Liver (tissue), 8 donors: ENCODE measurements at regions not wholly inside any gene's neighbourhood (a gene's known extent, or its start where the extent isn't known, plus 50 kb on each side); places are given as distances from the start of the nearest gene placed in this dataset.

ENCODE experiments used
- DNase-seq: peaks from one replicate; pipeline ENCODE4 v3.0.0-alpha.2; 2017; ENCODE audit warnings: low spot score
- H3K27ac ChIP-seq, 2 donors: one replicate each; pipeline ENCODE4 v1.7.0; 2013; ENCODE audit warnings: inconsistent platforms in 2 of 2, low read length in 2 of 2, control low read depth in 1 of 2, low read depth in 1 of 2, mild to moderate bottlenecking in 1 of 2
- H3K27me3 ChIP-seq, 4 donors: one replicate each; pipeline versions ENCODE4 v1.6.1 to v1.7.0; 2013; ENCODE audit warnings: low read length in 3 of 4, inconsistent platforms in 1 of 4, mild to moderate bottlenecking in 1 of 4, moderate library complexity in 1 of 4; ENCODE audit not compliant: control insufficient read depth in 4 of 4, insufficient read depth in 4 of 4
- H3K36me3 ChIP-seq, 4 donors: one replicate each; pipeline versions ENCODE4 v1.6.1 to v1.7.0; 2013; ENCODE audit warnings: low read length in 3 of 4, mild to moderate bottlenecking in 3 of 4, low read depth in 1 of 4, moderate library complexity in 1 of 4; ENCODE audit not compliant: control insufficient read depth in 4 of 4, insufficient read depth in 3 of 4
- H3K4me1 ChIP-seq, 4 donors: one replicate each; pipeline versions ENCODE4 v1.6.1 to v1.7.0; 2013; ENCODE audit warnings: low read length in 3 of 4, mild to moderate bottlenecking in 3 of 4, moderate library complexity in 1 of 4; ENCODE audit not compliant: control insufficient read depth in 4 of 4, insufficient read depth in 4 of 4
- H3K4me3 ChIP-seq, 3 donors: one replicate each; pipeline versions ENCODE4 v1.6.1 to v1.7.0; 2013; ENCODE audit warnings: low read length in 3 of 3, control low read depth in 1 of 3, low read depth in 1 of 3, mild to moderate bottlenecking in 1 of 3
- H3K9ac ChIP-seq, 2 donors: one replicate each; pipeline ENCODE4 v1.7.0; 2013; ENCODE audit warnings: low read length in 2 of 2, mild to moderate bottlenecking in 2 of 2, moderate library complexity in 2 of 2, control low read depth in 1 of 2, low read depth in 1 of 2
- H3K9me3 ChIP-seq, 4 donors: one replicate each; pipeline versions ENCODE4 v1.6.1 to v1.7.0; 2013; ENCODE audit warnings: low read length in 3 of 4; ENCODE audit not compliant: control insufficient read depth in 4 of 4
- ATF3 ChIP-seq: IDR thresholded peaks from 2 replicates; pipeline ENCODE4 v1.6.1; 2016; ENCODE audit warnings: antibody characterized with exemption
- CTCF ChIP-seq: fragments of 150-350 bp; IDR thresholded peaks from 2 replicates; pipeline ENCODE4 v1.5.1; 2017; ENCODE audit warnings: improper control_type of control experiment, low read depth, low read length; ENCODE audit not compliant: missing input control
- EGR1 ChIP-seq, 2 donors: IDR thresholded peaks; 2 replicates each; pipeline ENCODE4 v1.6.1; 2016 to 2018; ENCODE audit warnings: antibody characterized with exemption in 2 of 2, low read depth in 2 of 2
- FOXA1 ChIP-seq: IDR thresholded peaks from 2 replicates; pipeline ENCODE4 v1.6.1; 2016; ENCODE audit warnings: antibody characterized with exemption
- FOXA2 ChIP-seq: IDR thresholded peaks from 2 replicates; pipeline ENCODE4 v1.6.1; 2016; ENCODE audit warnings: antibody characterized with exemption
- GABPA ChIP-seq, 2 donors: IDR thresholded peaks in 1 of 2; conservative IDR thresholded peaks in 1 of 2; 2 replicates each; pipeline ENCODE4 v1.6.1; 2016; ENCODE audit warnings: antibody characterized with exemption in 2 of 2, mild to moderate bottlenecking in 1 of 2, moderate library complexity in 1 of 2
- HNF4A ChIP-seq, 2 donors: conservative IDR thresholded peaks; 2 replicates each; pipeline ENCODE4 v1.6.1; 2016; ENCODE audit warnings: antibody characterized with exemption in 2 of 2, mild to moderate bottlenecking in 2 of 2
- HNF4G ChIP-seq: IDR thresholded peaks from 2 replicates; pipeline ENCODE4 v1.6.1; 2016; ENCODE audit warnings: antibody characterized with exemption
- JUND ChIP-seq, 2 donors: IDR thresholded peaks; 2 replicates each; pipeline ENCODE4 v1.6.1; 2016; ENCODE audit warnings: antibody characterized with exemption in 2 of 2
- MAX ChIP-seq: IDR thresholded peaks from 2 replicates; pipeline ENCODE4 v1.6.1; 2016; ENCODE audit warnings: antibody characterized with exemption
- NR2F2 ChIP-seq: IDR thresholded peaks from 2 replicates; pipeline ENCODE4 v1.6.1; 2016; ENCODE audit warnings: antibody characterized with exemption
- RAD21 ChIP-seq, 2 donors: IDR thresholded peaks; 2 replicates each; pipeline ENCODE4 v1.6.1; 2016; ENCODE audit warnings: antibody characterized with exemption in 2 of 2, mild to moderate bottlenecking in 2 of 2
- REST ChIP-seq: IDR thresholded peaks from 2 replicates; pipeline ENCODE4 v1.6.1; 2016; ENCODE audit warnings: antibody characterized with exemption, mild to moderate bottlenecking
- RXRA ChIP-seq, 2 donors: IDR thresholded peaks; 2 replicates each; pipeline ENCODE4 v1.6.1; 2017 to 2018; ENCODE audit warnings: antibody characterized with exemption in 2 of 2, mild to moderate bottlenecking in 1 of 2
- SP1 ChIP-seq: IDR thresholded peaks from 2 replicates; pipeline ENCODE4 v1.6.1; 2018; ENCODE audit warnings: antibody characterized with exemption, mild to moderate bottlenecking
- TAF1 ChIP-seq: conservative IDR thresholded peaks from 2 replicates; pipeline ENCODE4 v1.6.1; 2016; ENCODE audit warnings: antibody characterized with exemption, mild to moderate bottlenecking
- YY1 ChIP-seq: IDR thresholded peaks from 2 replicates; pipeline ENCODE4 v1.6.1; 2016; ENCODE audit warnings: antibody characterized with exemption, mild to moderate bottlenecking
- ZBTB33 ChIP-seq: IDR thresholded peaks from 2 replicates; pipeline ENCODE4 v1.6.1; 2016; ENCODE audit warnings: antibody characterized with exemption
- WGBS: extraction: QIAGEN DNeasy Blood & Tissue Kit; methylation state at CpG from one replicate; pipeline ENCODE4 v1.1.7; 2013; 5-methylcytosine and 5-hydroxymethylcytosine counted together
- donor health status: healthy.
- donor health status: healthy.
- donor health status: healthy.
- donor health status: healthy.
- donor health status: healthy.

GRCh38 chr6:88287696-88288095 is 121.5 kb upstream of the CNR1 start:
- H3K4me1 ChIP-seq: no peaks in the 10 kb centered on the region
- H3K36me3 ChIP-seq: no peaks in the 10 kb centered on the region
- TF ChIP-seq FOXA1 (no peak), ATF3 (no peak), HNF4A (conservative IDR thresholded peaks at IDR 0.05) (no peak), RXRA (IDR thresholded peaks at IDR 0.05) (no peak), CTCF (no peak), NR2F2 (no peak), YY1 (no peak), ZBTB33 (no peak), FOXA2 (no peak), HNF4G (no peak), TAF1 (no peak), RAD21 (IDR thresholded peaks at IDR 0.05) (no peak), MAX (no peak)
- peaks cover 0 to 2% (median 0%) of the 10 kb centered on the region in 4 donors for H3K27me3 ChIP-seq
- no peak overlapping the region for H3K9ac ChIP-seq
- no peak for DNase-seq
- no peak overlapping the region for H3K4me3 ChIP-seq
- peaks cover 0 to 16% (median 5%) of the 10 kb centered on the region in 4 donors for H3K9me3 ChIP-seq
- no peak overlapping the region for H3K27ac ChIP-seq

- no peak overlapping the region for H3K4me3 ChIP-seq
- DNase-seq: no peak
- H3K36me3 ChIP-seq: no peaks in the 10 kb centered on the region
- H3K4me1 ChIP-seq: no peaks in the 10 kb centered on the region
- H3K9ac ChIP-seq: no peak overlapping the region
- no peak for TF ChIP-seq TAF1
- no peak for TF ChIP-seq ZBTB33
- TF ChIP-seq RAD21 (IDR thresholded peaks at IDR 0.05): no peak
- no peak for TF ChIP-seq JUND (IDR thresholded peaks at IDR 0.05)
- TF ChIP-seq SP1: no peak
- no peak for TF ChIP-seq GABPA (IDR thresholded peaks at IDR 0.05 in 1 of 2, conservative IDR thresholded peaks at IDR 0.05 in 1 of 2)
- TF ChIP-seq FOXA1: no peak
- no peak for TF ChIP-seq YY1
- TF ChIP-seq MAX: no peak
- no peak for TF ChIP-seq FOXA2
- TF ChIP-seq EGR1 (IDR thresholded peaks at IDR 0.05; ENCODE audit: low read depth in 2 of 2): no peak
- no peak for TF ChIP-seq HNF4A (conservative IDR thresholded peaks at IDR 0.05)
- no peak for TF ChIP-seq RXRA (IDR thresholded peaks at IDR 0.05)
- TF ChIP-seq CTCF: no peak
- no peak for TF ChIP-seq REST
- H3K27me3 ChIP-seq: peaks cover 0 to 6% (median 0%) of the 10 kb centered on the region in 4 donors
- no peaks in the 10 kb centered on the region for H3K9me3 ChIP-seq
- WGBS: 89% methylated on average over 14 of the region's 14 CpGs
- H3K27ac ChIP-seq: no peak overlapping the region
Observed at GRCh38 chr6:88276331-88276730, 110.2 kb upstream of the CNR1 start.
